T-helper 2 cell treated with Interferon-gamma antibody and Interleukin-4, amounts not matched to agents 100 ng/mL and 5 ng/mL, for 36 hours (primary cell): ENCODE measurements at regions not wholly inside any gene's neighbourhood (a gene's known extent, or its start where the extent isn't known, plus 50 kb on each side); places are given as distances from the start of the nearest gene placed in this dataset.
"Not testable (repeated sequence)": the region's sequence is repeated elsewhere in the genome, so short reads cannot be mapped to it uniquely, and the experiment has no call there.

Experiments
- intact Hi-C: fragments of 100-400 bp; cut with micrococcal nuclease; formaldehyde crosslinking; loops from one replicate; pipeline ENCODE4 v1.15.1; 2023

GRCh38 chr18:42533009-42533575 is 578.1 kb downstream of the PIK3C3 start:
- intact Hi-C loops: no loop called here

- intact Hi-C loops: no loop called here
Measured at GRCh38 chr18:42533616-42534015, 578.6 kb downstream of the PIK3C3 start.

- intact Hi-C loops: no loop called here
Measured at GRCh38 chr18:42534313-42534712, 579.3 kb downstream of the PIK3C3 start.

GRCh38 chr18:42536442-42536841 is 579.0 kb downstream of the RIT2 start:
- intact Hi-C loops: no loop called here

GRCh38 chr18:42537291-42537690 is 578.2 kb downstream of the RIT2 start:
- intact Hi-C loops: no loop called here

- intact Hi-C loops: no loop called here
Measured at GRCh38 chr18:42544901-42545300, 570.6 kb downstream of the RIT2 start.

- intact Hi-C loops: no loop called here
Measured at GRCh38 chr18:42545825-42546224, 569.7 kb downstream of the RIT2 start.

- intact Hi-C loops: no loop called here
Measured at GRCh38 chr18:42548493-42548892, 567.0 kb downstream of the RIT2 start.

GRCh38 chr18:42549596-42549995 is 565.9 kb downstream of the RIT2 start:
- intact Hi-C loops: no loop called here

GRCh38 chr18:42552559-42552958 is 562.9 kb downstream of the RIT2 start:
- intact Hi-C loops: not testable (repeated sequence)

GRCh38 chr18:42559069-42559690 is 556.3 kb downstream of the RIT2 start:
- intact Hi-C loops: no loop called here

- intact Hi-C loops: no loop called here
Measured at GRCh38 chr18:42561521-42561920, 554.0 kb downstream of the RIT2 start.

- intact Hi-C loops: no loop called here
Measured at GRCh38 chr18:42563995-42564394, 551.5 kb downstream of the RIT2 start.

GRCh38 chr18:42564761-42565160 is 550.7 kb downstream of the RIT2 start:
- intact Hi-C loops: no loop called here

- intact Hi-C loops: no loop called here
Measured at GRCh38 chr18:42568773-42569172, 546.7 kb downstream of the RIT2 start.

- intact Hi-C loops: no loop called here
Measured at GRCh38 chr18:42574871-42575270, 540.6 kb downstream of the RIT2 start.

GRCh38 chr18:42576124-42576523 is 539.4 kb downstream of the RIT2 start:
- intact Hi-C loops: no loop called here

- intact Hi-C loops: no loop called here
Measured at GRCh38 chr18:42578792-42579191, 536.7 kb downstream of the RIT2 start.

- intact Hi-C loops: no loop called here
Measured at GRCh38 chr18:42582266-42582665, 533.2 kb downstream of the RIT2 start.

GRCh38 chr18:42583283-42583731 is 532.2 kb downstream of the RIT2 start:
- intact Hi-C loops: no loop called here

GRCh38 chr18:42586601-42587000 is 528.9 kb downstream of the RIT2 start:
- intact Hi-C loops: no loop called here

GRCh38 chr18:42588786-42589185 is 526.7 kb downstream of the RIT2 start:
- intact Hi-C loops: no loop called here

GRCh38 chr18:42604820-42605219 is 510.7 kb downstream of the RIT2 start:
- intact Hi-C loops: no loop called here
